SH-SY5Y (cell line): ENCODE measurements at regions not wholly inside any gene's neighbourhood (a gene's known extent, or its start where the extent isn't known, plus 50 kb on each side); places are given as distances from the start of the nearest gene placed in this dataset.

ENCODE experiments used
- GATA2 ChIP-seq: IDR thresholded peaks from 2 replicates; pipeline ENCODE4 v1.6.1; 2011; ENCODE audit warnings: mild to moderate bottlenecking, low read depth, low read length
- GATA3 ChIP-seq: IDR thresholded peaks from 2 replicates; pipeline ENCODE4 v1.6.1; 2011; ENCODE audit warnings: low read depth, mild to moderate bottlenecking, low read length, moderate library complexity

DNA sequence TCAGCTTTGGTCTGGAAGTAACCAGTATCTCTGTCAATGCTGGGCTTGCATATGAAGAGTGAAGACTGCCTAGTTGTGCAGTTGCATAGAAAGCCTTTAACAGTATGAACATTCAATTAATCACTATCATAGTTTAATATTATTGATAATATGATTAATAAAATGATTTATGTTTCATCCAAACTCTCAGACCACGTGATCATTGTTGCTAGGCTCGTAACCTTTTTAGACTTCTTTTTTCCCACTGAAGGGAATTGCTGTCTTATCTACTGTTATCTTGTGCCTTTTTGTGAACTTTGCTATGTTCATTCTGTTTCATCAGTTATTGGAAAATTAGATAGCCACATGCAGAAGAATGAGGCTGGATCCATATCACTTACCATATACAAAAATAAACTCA lies 536.4 kb upstream of the NOVA1 start:
- TF ChIP-seq GATA2 = no peak
- TF ChIP-seq GATA3 = no peak
